GM13977 (cell line): ENCODE measurements at regions not wholly inside any gene's neighbourhood (a gene's known extent, or its start where the extent isn't known, plus 50 kb on each side); places are given as distances from the start of the nearest gene placed in this dataset.

ENCODE experiments used
- DNase-seq: peaks from one replicate; pipeline ENCODE4 v3.0.0; 2012; ENCODE audit warnings: low spot score
- CTCF ChIP-seq: IDR thresholded peaks from 2 replicates; pipeline ENCODE4 v1.5.1; 2012; ENCODE audit warnings: mild to moderate bottlenecking, control low read depth; ENCODE audit not compliant: insufficient read depth; ENCODE audit errors: extremely low read depth, missing control alignments
- in situ Hi-C: fragments of 300-500 bp; cut with MboI; formaldehyde crosslinking; loops from one replicate; pipeline ENCODE4 v1.12.0; 2022; ENCODE audit warnings: low sequenced_read_pairs, low pct_unique_long_range_greater_than_20kb, mixed read lengths, inconsistent platforms; ENCODE audit not compliant: unreplicated experiment

- TF ChIP-seq CTCF: no peak
- no peak for DNase-seq
- in situ Hi-C loops: loop anchor here (25.0 kb wide), 1 partner anchor 710 kb away; no protein-coding TSS in a partner anchor
Measured at GRCh38 chr6:71376830-71377229, 88.2 kb downstream of the OGFRL1 start.

DNA sequence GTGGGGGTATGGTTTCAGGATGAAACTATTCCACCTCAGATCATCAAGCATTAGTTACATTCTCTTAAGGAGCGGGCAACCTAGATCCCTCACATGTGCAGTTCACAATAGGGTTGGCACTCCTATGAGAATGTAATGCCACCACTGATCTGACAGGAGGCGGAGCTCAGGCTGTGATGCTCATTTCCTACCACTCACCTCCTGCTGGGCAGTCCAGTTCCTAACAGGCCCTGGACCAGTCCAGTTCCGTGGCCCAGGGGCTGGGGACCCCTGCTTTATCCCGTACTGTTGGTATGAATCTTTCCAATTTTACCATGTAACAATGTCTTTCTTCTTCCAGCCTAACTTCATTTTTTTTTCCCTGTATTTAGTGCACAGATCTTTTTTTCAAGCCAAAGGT, 94.9 kb downstream of the OGFRL1 start:
- in situ Hi-C loops: loop anchor here (10.0 to 25.0 kb wide), 2 partner anchors 121 to 704 kb away; no protein-coding TSS in a partner anchor
- TF ChIP-seq CTCF: no peak

GRCh38 chr6:71383901-71384489, 95.4 kb downstream of the OGFRL1 start:
- in situ Hi-C loops: loop anchor here (10.0 to 25.0 kb wide), 2 partner anchors 121 to 703 kb away; no protein-coding TSS in a partner anchor
- peak; percentile 8 for DNase-seq
- peak; percentile 46 for TF ChIP-seq CTCF

More for the DNA sequence above, 94.9 kb downstream of the OGFRL1 start:
- no peak for DNase-seq

GRCh38 chr6:71385111-71385822, 96.7 kb downstream of the OGFRL1 start:
- no peak for TF ChIP-seq CTCF
- DNase-seq: no peak
- in situ Hi-C loops: loop anchor here (10.0 to 25.0 kb wide), 2 partner anchors 120 to 702 kb away; no protein-coding TSS in a partner anchor

GRCh38 chr6:71386215-71386614, 97.6 kb downstream of the OGFRL1 start:
- in situ Hi-C loops: loop anchor here (10.0 to 25.0 kb wide), 2 partner anchors 119 to 701 kb away; no protein-coding TSS in a partner anchor
- DNase-seq: no peak
- TF ChIP-seq CTCF: no peak

- no peak for DNase-seq
- TF ChIP-seq CTCF: no peak
- in situ Hi-C loops: loop anchor here (10.0 to 25.0 kb wide), 2 partner anchors 118 to 700 kb away; no protein-coding TSS in a partner anchor
Measured at GRCh38 chr6:71387179-71387578, 98.6 kb downstream of the OGFRL1 start.
